GM23248 (cell line): ENCODE measurements at regions not wholly inside any gene's neighbourhood (a gene's known extent, or its start where the extent isn't known, plus 50 kb on each side); places are given as distances from the start of the nearest gene placed in this dataset.

Source experiments
- EZH2 ChIP-seq: fragments of 200-600 bp; sonication (generic); IDR thresholded peaks from 2 replicates; pipeline ENCODE4 v1.6.1; 2018; ENCODE audit warnings: antibody characterized with exemption, mild to moderate bottlenecking; ENCODE audit not compliant: insufficient read depth, poor library complexity, severe bottlenecking
- EZH2phosphoT487 ChIP-seq: fragments of 200-600 bp; sonication (generic); IDR thresholded peaks from 2 replicates; pipeline ENCODE4 v1.6.1; 2018; ENCODE audit warnings: antibody characterized with exemption, moderate library complexity, mild to moderate bottlenecking, low read depth; ENCODE audit not compliant: insufficient read depth

- TF ChIP-seq EZH2 = no peak
- no peak for TF ChIP-seq EZH2phosphoT487
These were observed 755.7 kb upstream of the HS6ST1 start for GRCh38 chr2:129074298-129074920.
